ENCODE measurements at regions not wholly inside any gene's neighbourhood (a gene's known extent, or its start where the extent isn't known, plus 50 kb on each side); places are given as distances from the start of the nearest gene placed in this dataset.

DNA sequence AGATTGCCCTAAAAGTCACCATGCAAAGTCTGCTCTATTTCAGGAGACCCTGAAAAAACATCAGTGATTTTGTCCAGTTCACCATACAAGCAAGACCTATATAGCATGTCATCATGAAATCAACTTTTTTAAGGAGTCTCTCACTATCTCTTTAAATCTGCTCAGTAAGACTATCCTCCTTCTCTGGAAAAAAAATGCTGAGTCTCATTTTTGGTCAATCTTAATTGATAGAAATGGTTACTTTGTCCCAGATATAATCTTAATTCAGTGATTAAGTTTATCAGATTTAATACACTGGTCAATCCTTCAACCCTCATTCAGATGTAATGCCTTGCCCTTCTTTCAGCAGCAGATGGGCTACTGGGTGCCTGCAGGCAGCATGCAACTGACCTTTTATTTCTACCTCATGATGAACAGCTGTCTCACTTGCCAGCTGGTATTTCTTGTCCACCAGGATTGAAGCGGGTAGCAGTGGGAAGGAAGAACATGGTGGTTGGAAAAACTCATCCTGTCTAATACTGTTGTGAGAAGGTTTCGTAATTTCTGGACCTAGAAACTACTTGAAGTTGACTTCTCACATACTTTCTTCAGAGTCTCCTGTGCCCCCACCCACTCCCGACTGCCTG, 375.3 kb downstream of the DNAH5 start:
- no peak for DNase-seq (ENCODE audit: insufficient read length, low spot score)
- FAIRE-seq = no peak

DNA sequence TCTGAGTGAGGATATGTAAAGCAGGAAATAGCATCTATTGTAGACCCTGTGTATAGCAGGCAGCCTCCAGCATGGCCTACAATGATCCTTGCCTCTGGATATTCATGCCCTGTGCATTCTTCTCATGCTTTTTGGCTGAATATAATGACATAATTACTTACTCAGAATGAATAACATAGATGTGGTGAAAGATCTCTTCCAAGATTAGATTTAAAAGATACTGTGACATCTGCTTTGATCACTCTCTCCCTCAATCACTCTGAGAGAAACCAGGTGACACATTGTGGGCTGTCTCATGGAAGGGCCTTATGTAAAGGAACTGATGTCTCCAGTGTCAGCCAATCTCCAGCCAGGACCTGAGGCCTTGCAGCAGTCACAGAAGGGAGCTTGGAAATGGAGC, 376.7 kb downstream of the DNAH5 start:
- DNase-seq (ENCODE audit: insufficient read length, low spot score) = peak; percentile 30
- peak; percentile 62 for FAIRE-seq

DNA sequence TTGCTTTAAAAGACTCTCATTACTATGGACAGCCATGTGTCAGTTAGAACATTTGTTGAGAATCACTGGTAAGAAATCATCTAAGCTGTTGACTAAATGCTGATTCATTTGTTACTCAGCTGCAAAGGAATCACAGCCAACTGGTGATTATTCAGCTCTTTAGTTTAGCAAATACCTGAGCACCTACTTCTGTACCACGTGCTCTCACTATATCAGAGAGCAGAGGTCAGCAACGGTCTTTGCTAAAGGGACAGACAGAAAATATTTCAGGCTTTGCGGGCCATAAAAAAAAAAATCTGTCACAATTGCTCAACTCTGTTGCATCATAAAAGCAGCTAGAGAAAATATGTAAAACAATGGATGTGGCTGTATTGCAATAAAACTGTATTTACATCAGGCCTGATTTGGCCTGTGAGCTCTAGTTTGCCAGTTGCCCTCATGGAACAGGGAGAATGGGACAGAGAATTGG, 377.6 kb downstream of the DNAH5 start:
- peak; percentile 51 for FAIRE-seq

DNA sequence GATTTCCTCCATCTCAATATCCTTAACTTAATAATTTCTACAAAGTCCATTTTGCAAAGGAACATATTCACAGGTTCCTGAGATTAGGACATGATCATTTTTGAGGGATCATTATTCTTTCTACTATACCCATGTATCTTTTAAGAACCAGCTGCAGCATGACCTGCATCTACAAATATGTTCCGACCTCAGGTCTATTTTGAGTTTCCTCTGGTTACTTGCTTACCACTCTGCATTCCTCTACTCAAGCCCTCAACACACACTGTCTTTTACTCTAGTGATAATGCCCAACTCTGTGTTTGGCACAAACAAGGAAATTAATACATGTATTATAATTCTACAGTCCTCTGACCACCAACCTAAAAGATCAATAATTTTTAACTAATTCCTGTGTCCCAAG, 386.1 kb downstream of the DNAH5 start:
- no peak for FAIRE-seq

More for the DNA sequence above, 377.6 kb downstream of the DNAH5 start:
- DNase-seq (ENCODE audit: insufficient read length, low spot score) = peak; percentile 41

DNA sequence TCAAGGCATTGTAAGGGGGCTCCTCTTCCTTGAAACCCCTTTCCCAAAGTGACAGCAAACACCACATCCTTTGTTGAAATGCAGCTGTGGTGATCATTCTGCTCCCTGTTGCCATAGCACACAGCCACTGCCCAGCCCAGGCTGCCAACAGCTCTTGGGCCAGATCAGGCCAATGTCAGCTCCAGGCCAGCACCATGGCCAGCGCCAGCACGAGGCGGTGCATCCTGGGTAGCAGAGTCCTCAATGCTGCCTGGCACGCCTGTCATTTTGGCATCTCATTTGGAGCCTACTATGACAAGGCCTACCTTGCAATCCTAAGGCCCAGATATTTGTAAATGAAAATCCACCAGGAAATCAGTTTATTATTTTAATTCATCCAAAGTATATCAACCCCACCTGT, 390.6 kb downstream of the DNAH5 start:
- DNase-seq (ENCODE audit: insufficient read length, low spot score) (peak; percentile 29), FAIRE-seq (peak; percentile 87)

More for the DNA sequence above, 386.1 kb downstream of the DNAH5 start:
- DNase-seq (ENCODE audit: insufficient read length, low spot score) = no peak

DNA sequence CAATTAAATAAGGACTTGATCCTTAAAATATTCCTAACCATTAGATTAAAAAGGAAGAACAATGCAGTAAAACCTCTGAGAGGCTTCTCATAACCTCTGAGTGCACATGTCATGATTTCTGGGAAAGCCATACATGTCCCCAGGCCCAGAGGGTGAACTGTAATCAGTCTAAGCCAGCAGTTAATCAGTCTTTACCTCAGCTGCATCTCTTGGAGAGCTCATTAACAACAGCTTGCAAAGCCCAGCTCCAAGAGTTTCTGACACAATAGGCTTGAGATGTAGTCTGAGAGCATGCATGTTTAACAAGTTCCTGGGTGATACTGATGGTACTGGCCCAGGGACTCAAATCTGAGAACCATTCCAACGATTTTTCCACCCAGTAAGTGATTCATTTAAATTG, 392.1 kb downstream of the DNAH5 start:
- FAIRE-seq = peak; percentile 26
- no peak for DNase-seq (ENCODE audit: insufficient read length, low spot score)

DNA sequence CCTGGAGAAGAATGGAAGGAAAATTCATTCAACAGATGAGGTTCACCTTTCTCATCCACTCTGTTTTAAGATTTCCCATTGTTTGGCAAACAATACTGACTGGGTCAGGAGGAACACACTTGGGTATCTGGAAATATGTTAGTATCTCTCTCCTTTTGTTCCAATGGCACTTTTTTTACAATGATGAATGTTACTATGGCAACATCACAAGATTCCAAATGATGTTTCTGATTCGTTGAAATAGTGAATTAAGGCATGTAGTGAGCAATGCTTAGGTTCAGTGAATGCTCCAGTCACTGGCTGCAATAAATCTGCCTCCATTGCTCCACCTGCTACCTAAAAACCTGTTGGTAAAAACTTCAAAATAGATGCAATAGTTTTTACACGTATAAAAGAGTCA, 392.8 kb downstream of the DNAH5 start:
- FAIRE-seq (no peak), DNase-seq (ENCODE audit: insufficient read length, low spot score) (no peak)

DNA sequence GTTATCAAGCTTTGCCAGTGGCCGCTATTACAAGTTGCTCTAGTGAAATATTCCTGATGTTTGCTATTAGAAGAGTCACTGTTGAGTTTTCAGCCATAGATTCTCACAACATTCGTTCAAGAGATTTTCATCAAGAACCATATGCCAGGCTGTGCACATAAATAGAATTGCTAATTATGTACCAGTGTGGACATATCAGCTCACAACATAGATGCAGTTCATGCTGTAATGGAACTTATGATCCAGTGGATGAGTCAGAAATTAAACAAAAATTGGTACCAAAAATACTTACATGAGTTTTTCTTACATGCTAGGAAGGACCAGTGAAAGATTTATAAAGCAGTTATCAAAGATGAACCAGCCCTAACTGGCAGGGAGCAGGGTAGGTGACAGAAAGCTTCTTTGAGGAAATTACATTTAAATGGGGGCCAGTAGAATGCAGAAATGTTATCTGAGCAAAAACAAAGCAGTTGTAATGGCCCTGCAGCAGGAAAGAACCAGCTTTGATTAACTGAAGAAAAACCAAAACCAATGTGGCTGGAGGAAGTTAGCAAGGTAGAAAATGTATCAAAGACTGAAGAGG, 404.2 kb downstream of the DNAH5 start:
- FAIRE-seq = peak; percentile 44
- DNase-seq (ENCODE audit: insufficient read length, low spot score) = no peak

DNA sequence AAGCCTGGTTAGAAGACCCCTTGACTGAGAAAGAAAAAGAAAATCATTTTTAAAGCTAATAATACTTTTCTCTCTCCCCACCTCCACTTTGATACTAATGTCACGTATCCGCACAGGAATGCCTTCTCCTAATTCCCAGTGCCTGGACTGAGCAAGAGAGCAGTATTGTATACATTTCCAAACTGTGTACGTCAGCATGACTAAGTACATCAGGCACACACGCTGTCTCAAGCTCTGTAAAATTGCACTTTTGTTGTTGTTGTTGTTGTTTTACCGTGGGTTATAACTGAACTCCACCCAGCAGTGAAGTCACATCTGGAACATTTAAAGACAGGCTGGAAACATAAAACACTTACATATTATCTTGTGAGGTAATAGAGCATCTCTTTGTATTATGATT, 407.6 kb downstream of the DNAH5 start:
- FAIRE-seq (peak; percentile 86), DNase-seq (ENCODE audit: insufficient read length, low spot score) (no peak)

DNA sequence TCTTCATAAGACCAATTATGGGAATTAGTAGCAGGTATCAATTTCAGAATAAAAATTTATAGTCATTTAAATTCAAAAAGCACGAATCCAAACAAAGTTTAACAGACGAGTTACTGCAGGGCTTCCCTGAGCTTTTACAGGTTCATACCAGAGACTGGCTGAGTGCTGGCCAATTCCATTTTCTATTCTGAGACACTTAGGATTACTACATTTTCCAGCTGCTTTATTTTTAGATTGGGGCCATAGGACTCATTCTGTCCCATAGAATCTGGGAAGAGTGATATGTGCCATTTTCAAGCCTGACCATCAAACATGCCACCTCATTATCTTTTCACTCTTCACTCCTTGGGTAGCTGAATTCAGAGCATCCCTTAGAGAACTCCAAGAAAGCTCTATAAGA, 410.7 kb downstream of the DNAH5 start:
- no peak for FAIRE-seq

DNA sequence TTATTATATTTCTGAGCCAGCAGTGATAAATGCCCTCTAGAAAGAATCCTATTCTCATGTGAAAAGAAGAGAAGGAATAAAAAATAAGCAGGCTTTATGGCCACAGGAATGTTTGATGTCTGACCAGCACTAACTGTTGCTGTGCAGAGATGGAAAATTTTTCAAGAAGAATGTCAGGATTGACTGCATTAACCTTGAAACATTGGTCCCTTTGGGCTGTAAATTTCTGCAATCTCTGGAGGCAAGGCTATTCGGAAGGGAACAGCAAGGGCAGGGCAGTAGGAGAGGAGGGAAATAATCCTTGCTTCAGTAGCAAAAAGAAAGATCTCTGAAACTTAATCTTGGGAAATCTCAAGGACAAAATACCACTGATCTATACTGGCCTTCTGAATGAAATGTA, 415.2 kb downstream of the DNAH5 start:
- DNase-seq (ENCODE audit: insufficient read length, low spot score) (no peak), FAIRE-seq (no peak)

More for the DNA sequence above, 410.7 kb downstream of the DNAH5 start:
- no peak for DNase-seq (ENCODE audit: insufficient read length, low spot score)

DNA sequence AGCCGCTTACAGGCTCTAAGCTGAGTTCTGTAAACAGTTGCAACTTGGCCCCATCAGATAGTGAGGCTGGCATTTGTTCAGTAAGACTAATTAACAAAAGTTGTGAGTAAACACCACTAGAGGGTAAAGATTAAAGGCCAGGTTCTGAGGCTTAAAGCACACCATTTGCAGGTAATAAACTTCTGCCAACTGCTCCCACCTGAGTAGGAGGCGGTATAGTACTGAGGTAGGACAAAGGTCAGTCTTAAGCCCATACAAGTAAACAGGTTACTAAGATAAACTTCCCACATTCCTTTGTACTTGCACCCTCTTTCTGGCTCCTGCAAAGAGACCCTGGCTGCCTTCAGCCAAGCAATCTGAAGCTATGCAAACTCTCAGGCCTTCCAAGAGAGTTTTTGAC, 419.6 kb downstream of the DNAH5 start:
- FAIRE-seq = peak; percentile 51
- no peak for DNase-seq (ENCODE audit: insufficient read length, low spot score)

DNA sequence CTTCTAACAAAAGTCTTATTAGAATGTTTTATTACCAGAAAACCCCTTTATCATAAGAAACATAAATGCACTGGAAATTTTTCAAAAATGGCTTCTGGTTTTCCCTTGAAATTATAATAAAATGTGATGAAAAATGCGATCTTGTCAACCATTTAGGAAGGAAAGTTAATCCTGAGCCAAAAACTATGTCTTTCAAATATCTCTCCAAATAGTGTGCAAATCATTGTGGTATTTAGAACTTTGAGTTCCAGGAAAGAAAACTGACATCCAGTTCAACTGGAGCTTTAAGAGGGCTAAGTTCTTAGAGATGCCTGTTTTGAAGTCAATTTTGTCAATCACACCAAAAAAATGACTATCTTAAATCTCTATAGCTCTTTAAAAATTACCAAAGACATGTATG, 425.4 kb downstream of the DNAH5 start:
- FAIRE-seq (no peak), DNase-seq (ENCODE audit: insufficient read length, low spot score) (no peak)

DNA sequence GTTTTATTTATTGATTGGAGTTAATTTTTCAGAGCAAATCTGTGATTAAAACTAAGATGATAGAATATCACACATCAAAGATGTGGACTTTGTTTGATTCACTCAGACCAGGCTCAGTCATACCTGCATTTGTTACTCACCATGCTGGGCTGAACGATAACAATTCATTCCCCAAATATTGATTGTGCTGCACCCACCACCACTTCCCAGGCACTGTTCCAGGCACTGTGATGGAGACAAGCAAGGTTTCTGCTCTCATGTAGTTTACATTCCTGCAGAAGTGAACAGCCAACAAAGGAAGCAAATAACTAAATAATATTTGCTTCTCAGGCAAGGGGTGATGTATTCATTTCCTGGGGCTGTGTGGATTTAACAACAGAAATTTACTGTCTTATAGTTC, 428.3 kb downstream of the DNAH5 start:
- DNase-seq (ENCODE audit: insufficient read length, low spot score) (no peak), FAIRE-seq (no peak)

DNA sequence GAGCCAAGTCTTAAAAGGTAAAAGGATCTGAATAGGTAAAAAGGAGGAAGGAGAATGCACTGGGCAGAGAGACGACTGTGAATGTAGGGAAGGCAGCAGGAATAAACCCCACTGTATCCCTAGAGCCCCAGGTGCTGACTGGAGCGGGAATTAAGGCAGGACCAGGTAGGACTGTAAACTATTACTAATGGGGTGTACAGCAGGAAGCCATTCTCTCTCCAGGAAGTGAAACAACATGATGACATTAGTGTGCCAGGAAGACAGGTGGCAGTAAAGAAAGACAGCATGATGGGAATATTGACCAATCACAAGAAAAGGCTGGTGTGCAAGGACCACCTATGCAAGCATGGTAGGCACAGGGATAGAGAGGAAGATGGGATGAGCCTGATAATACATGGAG, 433.0 kb downstream of the DNAH5 start:
- FAIRE-seq = peak; percentile 63
- no peak for DNase-seq (ENCODE audit: insufficient read length, low spot score)

DNA sequence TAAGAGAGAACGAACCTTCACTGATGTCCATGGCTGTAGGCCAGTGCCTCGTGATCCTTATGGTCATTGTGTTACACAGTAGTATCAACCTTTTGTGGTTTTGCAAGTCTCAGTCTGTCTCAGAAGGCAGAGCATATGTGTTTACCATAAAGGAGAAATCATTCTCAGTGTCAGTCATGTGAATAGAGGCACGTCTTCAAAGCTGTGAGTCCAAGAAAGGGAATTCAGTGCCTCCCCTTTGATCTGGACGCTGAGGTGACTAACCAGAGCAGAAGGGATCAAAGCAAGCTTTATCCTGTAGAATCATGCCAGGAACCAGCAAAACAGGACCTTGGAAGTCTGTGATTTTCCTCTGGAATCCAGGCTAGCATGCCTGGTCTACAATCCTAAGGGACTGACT, 433.9 kb downstream of the DNAH5 start:
- DNase-seq (ENCODE audit: insufficient read length, low spot score) = no peak
- no peak for FAIRE-seq

DNA sequence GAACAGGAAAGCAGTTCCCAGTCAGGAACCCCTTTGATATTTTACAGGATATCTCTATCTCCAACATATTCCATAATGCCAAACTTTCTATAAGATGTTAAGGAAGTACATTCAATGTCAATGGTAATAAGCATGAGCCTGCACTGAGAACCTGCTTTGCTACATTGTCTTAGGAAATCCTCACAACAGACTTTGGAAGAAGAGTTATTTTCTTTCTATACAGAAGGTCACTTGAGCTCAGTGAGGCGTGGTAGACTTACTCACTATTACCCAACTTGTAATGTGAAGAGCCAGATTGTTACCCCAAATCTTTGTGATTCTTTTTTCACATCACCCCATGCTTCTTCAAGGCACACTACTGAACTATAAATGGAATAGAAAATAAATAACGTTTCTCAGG, 435.9 kb downstream of the DNAH5 start:
- FAIRE-seq = peak; percentile 16
- no peak for DNase-seq (ENCODE audit: insufficient read length, low spot score)

DNA sequence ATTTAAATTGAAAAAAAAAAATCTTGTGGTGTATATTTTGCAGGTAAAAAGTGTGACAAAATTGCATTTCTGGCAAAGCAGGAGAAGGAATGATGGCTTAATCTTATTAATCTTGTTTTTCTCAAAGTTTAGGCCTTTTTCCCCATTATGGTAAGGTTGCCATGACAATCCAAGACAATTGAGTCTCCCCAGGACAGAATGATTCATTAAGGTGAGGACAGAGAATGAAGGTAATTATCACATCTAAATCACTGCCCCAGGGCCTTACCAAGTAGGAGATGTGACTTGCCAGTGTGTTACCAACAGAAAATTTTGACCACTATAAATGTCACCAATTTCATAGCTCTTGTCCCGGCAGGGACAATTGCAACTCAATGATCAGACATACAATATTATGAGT, 439.2 kb downstream of the DNAH5 start:
- FAIRE-seq (no peak), DNase-seq (ENCODE audit: insufficient read length, low spot score) (no peak)

DNA sequence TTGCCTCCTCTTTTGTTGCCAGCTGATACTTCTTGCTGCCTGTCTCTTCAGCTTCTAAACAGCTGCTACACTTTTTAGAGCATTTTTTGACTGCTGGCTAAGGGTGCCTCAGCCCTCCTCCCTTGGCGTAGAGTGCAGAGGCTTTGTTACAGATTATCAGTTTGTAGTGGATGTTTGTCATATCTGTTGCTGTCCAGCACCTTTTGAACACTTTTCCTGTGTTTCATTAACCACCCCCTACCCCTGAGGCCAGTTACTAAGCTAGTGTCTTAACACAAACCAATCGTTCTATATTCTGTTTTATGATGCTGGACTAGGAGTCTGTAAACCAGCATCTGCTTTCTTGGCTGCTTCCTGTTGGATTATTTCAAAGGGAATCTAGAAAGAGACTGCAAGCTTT, 441.5 kb downstream of the DNAH5 start:
- FAIRE-seq (peak; percentile 20), DNase-seq (ENCODE audit: insufficient read length, low spot score) (no peak)

DNA sequence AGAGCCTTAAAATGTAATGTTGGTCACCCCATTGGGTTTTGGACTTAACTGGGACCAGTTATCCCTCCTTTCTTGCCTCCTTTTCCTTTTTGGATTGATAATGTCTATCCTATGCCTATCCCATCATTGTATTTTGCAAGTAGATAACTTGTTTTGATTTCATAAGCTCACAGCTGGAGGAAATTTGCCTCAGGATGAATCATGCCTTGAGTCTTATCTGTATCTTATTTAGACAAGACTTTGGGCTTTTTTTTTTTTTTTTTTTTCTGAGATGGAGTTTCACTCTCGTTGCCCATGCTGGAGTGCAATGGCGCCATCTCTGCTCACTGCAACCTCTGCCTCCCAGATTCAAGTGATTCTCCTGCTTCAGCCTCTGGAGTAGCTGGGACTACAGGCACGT, 443.3 kb downstream of the DNAH5 start:
- FAIRE-seq (no peak), DNase-seq (ENCODE audit: insufficient read length, low spot score) (no peak)

DNA sequence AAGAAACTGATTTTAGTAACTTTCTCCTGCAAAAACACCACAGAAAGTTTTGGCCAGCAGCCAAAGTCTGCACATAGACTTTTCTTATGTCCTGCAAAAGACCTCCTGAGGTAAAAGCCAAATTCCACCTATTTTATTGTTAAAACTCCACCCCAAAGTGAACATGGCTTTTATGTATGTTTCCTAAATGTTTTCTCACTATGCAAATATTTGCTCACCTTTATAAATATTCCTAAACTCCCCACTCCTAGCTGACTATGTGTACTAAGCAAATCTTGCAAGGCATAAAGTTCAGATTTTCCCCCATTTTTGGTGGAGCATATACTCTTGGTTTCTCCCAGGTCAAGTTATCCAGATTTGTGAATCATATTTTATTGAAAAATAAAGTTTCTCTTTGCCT, 446.2 kb downstream of the DNAH5 start:
- FAIRE-seq = no peak
- DNase-seq (ENCODE audit: insufficient read length, low spot score) = no peak

DNA sequence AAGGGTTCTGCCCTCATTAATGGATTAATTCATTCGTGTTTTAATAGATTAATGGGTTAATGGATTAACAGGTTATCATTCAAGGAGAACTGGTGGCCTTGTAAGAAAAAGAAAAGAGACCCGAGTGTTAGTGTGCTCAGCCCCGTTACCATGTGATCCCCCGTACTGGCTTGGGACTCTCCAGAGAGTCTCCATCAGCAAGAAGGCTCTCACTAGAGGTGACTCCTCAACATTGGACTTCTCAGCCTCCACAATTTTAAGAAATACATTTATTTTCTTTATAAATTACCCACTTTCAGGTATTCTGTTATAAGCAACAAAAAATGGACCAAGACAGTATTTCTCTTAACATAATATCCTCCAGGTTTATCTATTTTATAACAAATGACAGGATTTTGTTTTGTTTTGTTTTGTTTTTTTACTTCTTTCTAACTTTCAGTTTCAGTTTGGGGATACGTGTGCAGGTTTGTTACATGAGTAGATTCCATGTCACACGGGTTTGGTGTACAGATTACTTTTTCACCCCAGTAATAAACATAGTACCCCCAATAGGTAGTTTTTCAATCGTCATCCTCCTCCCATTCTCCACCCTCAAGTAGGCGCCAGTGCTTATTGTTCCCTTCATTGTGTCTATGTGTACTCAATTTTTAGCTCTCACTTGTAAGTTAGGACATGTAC, 456.1 kb downstream of the DNAH5 start:
- no peak for FAIRE-seq

More for the DNA sequence above, 456.1 kb downstream of the DNAH5 start:
- DNase-seq (ENCODE audit: insufficient read length, low spot score) = no peak
